ENCODE measurements at regions not wholly inside any gene's neighbourhood (a gene's known extent, or its start where the extent isn't known, plus 50 kb on each side); places are given as distances from the start of the nearest gene placed in this dataset.
A peak's percentile ranks its signal among the peaks of the same experiment; 100 is the strongest.

- no peak for TF ChIP-seq ZNF280D (CRISPR knock-in tag; IDR thresholded peaks at IDR 0.05)
- no peak for TF ChIP-seq ARNTL (CRISPR knock-in tag; IDR thresholded peaks at IDR 0.05)
- TF ChIP-seq FOXA1 (IDR thresholded peaks at IDR 0.05) = no peak
- TF ChIP-seq FOXA1 (CRISPR knock-in tag; IDR thresholded peaks at IDR 0.05) = no peak
- TF ChIP-seq NR2F2 (IDR thresholded peaks at IDR 0.05; ENCODE audit: borderline replicate concordance, low read depth) = no peak
- no peak for TF ChIP-seq ZNF616 (CRISPR knock-in tag; IDR thresholded peaks at IDR 0.05; ENCODE audit: low read depth)
- TF ChIP-seq ZNF30 (CRISPR knock-in tag; IDR thresholded peaks at IDR 0.05) = no peak
- TF ChIP-seq KDM1A (CRISPR knock-in tag; IDR thresholded peaks at IDR 0.05) = no peak
- peak; percentile 53; the same call in 1 of the 2 replicates for TF ChIP-seq BHLHE40 (IDR thresholded peaks at IDR 0.05; ENCODE audit: low read length)
- TF ChIP-seq ZNF572 (CRISPR knock-in tag; IDR thresholded peaks at IDR 0.05) = no peak
- TF ChIP-seq THAP9 (CRISPR knock-in tag; IDR thresholded peaks at IDR 0.05; ENCODE audit: borderline replicate concordance) = no peak
- TF ChIP-seq GATA4 (IDR thresholded peaks at IDR 0.05; ENCODE audit: borderline replicate concordance, low read depth) = no peak
- TF ChIP-seq MYNN (CRISPR knock-in tag; IDR thresholded peaks at IDR 0.05; ENCODE audit: low read depth) = no peak
- TF ChIP-seq ZNF784 (CRISPR knock-in tag; IDR thresholded peaks at IDR 0.05; ENCODE audit: borderline replicate concordance) = no peak
- TF ChIP-seq ZNF589 (CRISPR knock-in tag; conservative IDR thresholded peaks at IDR 0.05) = no peak
- no peak for TF ChIP-seq RELA (CRISPR knock-in tag; IDR thresholded peaks at IDR 0.05)
- peak; percentile 22; the same call in 1 of the 2 replicates for TF ChIP-seq MED1 (CRISPR knock-in tag; IDR thresholded peaks at IDR 0.05)
- no peak for TF ChIP-seq ZNF510 (CRISPR knock-in tag; IDR thresholded peaks at IDR 0.05; ENCODE audit: low read depth)
- TF ChIP-seq YEATS2 (CRISPR knock-in tag; IDR thresholded peaks at IDR 0.05; ENCODE audit: borderline replicate concordance) = no peak
- no peak for TF ChIP-seq TBP (CRISPR knock-in tag; IDR thresholded peaks at IDR 0.05)
- TF ChIP-seq ELK4 (CRISPR knock-in tag; IDR thresholded peaks at IDR 0.05; ENCODE audit: borderline replicate concordance) = no peak
- TF ChIP-seq ZNF790 (CRISPR knock-in tag; IDR thresholded peaks at IDR 0.05; ENCODE audit: borderline replicate concordance) = no peak
- TF ChIP-seq YY1 (IDR thresholded peaks at IDR 0.05; ENCODE audit: insufficient read depth, insufficient replicate concordance, low read depth, low read length) = no peak
- TF ChIP-seq MAX (IDR thresholded peaks at IDR 0.05) = peak; percentile 19; the same call in 1 of the 2 replicates
Measured at GRCh38 chr1:55443175-55443915, 228.2 kb upstream of the USP24 start (continued).
